Stomach (tissue), 4 donors: ENCODE measurements at regions not wholly inside any gene's neighbourhood (a gene's known extent, or its start where the extent isn't known, plus 50 kb on each side); places are given as distances from the start of the nearest gene placed in this dataset.
"Not testable (repeated sequence)": the region's sequence is repeated elsewhere in the genome, so short reads cannot be mapped to it uniquely, and the experiment has no call there.

Source experiments
- POLR2A ChIP-seq, 4 donors: fragments of 450-650 bp; IDR thresholded peaks; one replicate each; pipeline ENCODE4 v1.6.1; 2016; ENCODE audit warnings: antibody characterized with exemption in 4 of 4, control low read depth in 2 of 4, mild to moderate bottlenecking in 1 of 4, moderate library complexity in 1 of 4
- TF ChIP-seq, protein P1 (sequence below), 7 experiments: fragments of 450-650 bp in 4 of 7; fragments of 200-600 bp in 3 of 7; sonication (generic) in 3 of 7; IDR thresholded peaks; one replicate each; pipeline ENCODE4 v1.5.1; 2016 to 2019; ENCODE audit warnings: antibody characterized with exemption in 7 of 7, control low read depth in 2 of 7, mild to moderate bottlenecking in 1 of 7

DNA sequence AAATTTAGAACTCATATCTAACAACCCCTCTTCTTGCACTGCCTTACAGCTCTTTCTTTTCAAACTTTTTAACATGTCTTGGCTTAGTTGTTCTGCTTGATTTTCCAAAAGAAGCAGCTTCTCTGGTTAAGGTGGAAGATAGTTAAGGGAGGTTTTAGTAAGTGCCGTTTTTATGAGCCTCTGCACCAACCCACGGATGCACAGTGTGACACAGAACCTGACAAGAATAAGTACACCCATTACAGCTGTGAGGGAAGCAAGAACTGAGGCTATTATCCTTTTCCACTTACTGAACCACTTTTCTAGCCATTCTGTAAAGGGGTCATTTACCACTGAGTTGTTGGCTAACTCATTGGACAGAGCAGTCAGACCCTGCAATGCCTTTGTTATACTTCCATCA lies 336.0 kb upstream of the PCDH10 start:
- TF ChIP-seq, protein P1, sequence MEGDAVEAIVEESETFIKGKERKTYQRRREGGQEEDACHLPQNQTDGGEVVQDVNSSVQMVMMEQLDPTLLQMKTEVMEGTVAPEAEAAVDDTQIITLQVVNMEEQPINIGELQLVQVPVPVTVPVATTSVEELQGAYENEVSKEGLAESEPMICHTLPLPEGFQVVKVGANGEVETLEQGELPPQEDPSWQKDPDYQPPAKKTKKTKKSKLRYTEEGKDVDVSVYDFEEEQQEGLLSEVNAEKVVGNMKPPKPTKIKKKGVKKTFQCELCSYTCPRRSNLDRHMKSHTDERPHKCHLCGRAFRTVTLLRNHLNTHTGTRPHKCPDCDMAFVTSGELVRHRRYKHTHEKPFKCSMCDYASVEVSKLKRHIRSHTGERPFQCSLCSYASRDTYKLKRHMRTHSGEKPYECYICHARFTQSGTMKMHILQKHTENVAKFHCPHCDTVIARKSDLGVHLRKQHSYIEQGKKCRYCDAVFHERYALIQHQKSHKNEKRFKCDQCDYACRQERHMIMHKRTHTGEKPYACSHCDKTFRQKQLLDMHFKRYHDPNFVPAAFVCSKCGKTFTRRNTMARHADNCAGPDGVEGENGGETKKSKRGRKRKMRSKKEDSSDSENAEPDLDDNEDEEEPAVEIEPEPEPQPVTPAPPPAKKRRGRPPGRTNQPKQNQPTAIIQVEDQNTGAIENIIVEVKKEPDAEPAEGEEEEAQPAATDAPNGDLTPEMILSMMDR (IDR thresholded peaks at IDR 0.05): not testable (repeated sequence)
- not testable (repeated sequence) for TF ChIP-seq POLR2A (IDR thresholded peaks at IDR 0.05)
